Endothelial cell of umbilical vein (primary cell): ENCODE measurements at regions not wholly inside any gene's neighbourhood (a gene's known extent, or its start where the extent isn't known, plus 50 kb on each side); places are given as distances from the start of the nearest gene placed in this dataset.

ENCODE experiments used
- BruUV-seq: library from RNA; stranded (reverse); fragments of 400-500 nt; replicated peaks from 2 replicates; lab custom pipeline; 2021; lab: Mats Ljungman, UMichigan
- CTCF ChIA-PET: fragments of 300-600, 350-600 bp; sonication (Branson Sonifier 250); formaldehyde crosslinking; loops from one replicate; lab custom pipeline; 2021; ENCODE audit warnings: antibody characterized with exemption, inconsistent platforms; lab: Charles Lee
- POLR2A ChIA-PET: fragments of 300-600, 350-600 bp; sonication (Branson Sonifier 250); formaldehyde crosslinking; loops from one replicate; lab custom pipeline; 2021; ENCODE audit warnings: antibody characterized with exemption, inconsistent platforms; lab: Charles Lee
- DNase-seq: peaks from one replicate; pipeline ENCODE4 v3.0.0-alpha.2; 2011; ENCODE audit warnings: low read depth, low spot score
- FAIRE-seq: peaks from 2 replicates; lab custom pipeline; 2011; peaks lifted over from hg19 to GRCh38; lab: Jason Lieb, UNC
- H2AFZ ChIP-seq: 2 replicates; pipeline ENCODE4 v1.6.0; 2012; ENCODE audit warnings: low read depth, low read length, control low read depth, inconsistent platforms
- H3K27ac ChIP-seq: 2 replicates; pipeline ENCODE4 v1.5.1; 2011; ENCODE audit warnings: low read depth, mild to moderate bottlenecking, control low read depth, low read length, moderate library complexity; ENCODE audit not compliant: insufficient read depth
- H3K27me3 ChIP-seq, 2 experiments: 2 replicates each; pipeline versions ENCODE4 v1.6.0 to v1.6.1; 2011; ENCODE audit warnings: low read length in 2 of 2, mixed read lengths in 1 of 2; ENCODE audit not compliant: control insufficient read depth in 2 of 2, insufficient read depth in 2 of 2
- H3K36me3 ChIP-seq, 2 experiments: 2 replicates in 1 of 2; 3 replicates in 1 of 2; pipeline ENCODE4 v1.5.1; 2011; ENCODE audit warnings: low read length in 2 of 2, mild to moderate bottlenecking in 1 of 2, moderate library complexity in 1 of 2; ENCODE audit not compliant: control insufficient read depth in 2 of 2, insufficient read depth in 2 of 2; ENCODE audit errors: extremely low read depth in 1 of 2
- H3K4me1 ChIP-seq: 3 replicates; pipeline ENCODE4 v1.5.1; 2011; ENCODE audit warnings: mild to moderate bottlenecking, low read length; ENCODE audit not compliant: control insufficient read depth, insufficient read depth; ENCODE audit errors: extremely low read depth
- H3K4me2 ChIP-seq: 2 replicates; pipeline ENCODE4 v1.6.1; 2011; ENCODE audit warnings: low read length, control low read depth, mixed read lengths; ENCODE audit not compliant: insufficient read depth
- H3K4me3 ChIP-seq, 3 experiments: fragments of 200-600 bp in 1 of 3; sonication (generic), shearing (Covaris generic) in 1 of 3; replicated peaks in 1 of 3; 2 replicates each; pipeline ENCODE4 v1.5.1; 2011 to 2016; ENCODE audit warnings: control low read depth in 3 of 3, low read length in 3 of 3, mild to moderate bottlenecking in 2 of 3, inconsistent platforms in 1 of 3, low read depth in 1 of 3, moderate library complexity in 1 of 3; ENCODE audit not compliant: insufficient read depth in 1 of 3
- H3K79me2 ChIP-seq: 2 replicates; pipeline ENCODE4 v1.6.0; 2012; ENCODE audit warnings: low read length, inconsistent platforms; ENCODE audit not compliant: control insufficient read depth, insufficient read depth
- H3K9ac ChIP-seq: replicated peaks from 2 replicates; pipeline ENCODE3; 2011; ENCODE audit warnings: low read length, control low read depth; ENCODE audit not compliant: insufficient read depth; ENCODE audit errors: extremely low read depth
- H3K9me1 ChIP-seq: replicated peaks from 3 replicates; pipeline ENCODE4 v1.6.0; 2011; ENCODE audit warnings: mild to moderate bottlenecking, low read length; ENCODE audit not compliant: control insufficient read depth, insufficient read depth; ENCODE audit errors: extremely low read depth
- H3K9me3 ChIP-seq: replicated peaks from 2 replicates; pipeline ENCODE4 v1.5.1; 2012; ENCODE audit warnings: low read length, inconsistent platforms; ENCODE audit not compliant: control insufficient read depth, insufficient read depth
- H4K20me1 ChIP-seq: replicated peaks from 2 replicates; pipeline ENCODE3; 2011; ENCODE audit warnings: mild to moderate bottlenecking, low read length; ENCODE audit not compliant: control insufficient read depth, insufficient read depth; ENCODE audit errors: extremely low read depth
- CTCF ChIP-seq, 2 donors: IDR thresholded peaks; 1 replicate in 1 of 2; 2 replicates in 1 of 2; pipeline ENCODE4 v1.5.1; 2011; ENCODE audit warnings: low read length in 2 of 2, mild to moderate bottlenecking in 2 of 2, moderate library complexity in 2 of 2, control low read depth in 1 of 2, inconsistent platforms in 1 of 2, low read depth in 1 of 2; ENCODE audit not compliant: insufficient read depth in 1 of 2; ENCODE audit errors: extremely low read depth in 1 of 2
- EZH2 ChIP-seq: IDR thresholded peaks from 2 replicates; pipeline ENCODE4 v1.6.1; 2012; ENCODE audit warnings: borderline replicate concordance, low read depth, mild to moderate bottlenecking, moderate library complexity, low read length, inconsistent platforms; ENCODE audit not compliant: severe bottlenecking
- FOS ChIP-seq: IDR thresholded peaks from 2 replicates; pipeline ENCODE4 v1.6.1; 2011; ENCODE audit warnings: mild to moderate bottlenecking, low read length, moderate library complexity, borderline replicate concordance; ENCODE audit not compliant: insufficient read depth
- GATA2 ChIP-seq: IDR thresholded peaks from 2 replicates; pipeline ENCODE4 v1.7.0; 2011; ENCODE audit warnings: low read depth, mild to moderate bottlenecking, moderate library complexity, mixed read lengths, low read length; ENCODE audit not compliant: insufficient read length, insufficient read depth
- JUN ChIP-seq: IDR thresholded peaks from 2 replicates; pipeline ENCODE4 v1.6.1; 2011; ENCODE audit warnings: borderline replicate concordance, low read depth; ENCODE audit not compliant: insufficient read length, insufficient read depth
- MAX ChIP-seq: IDR thresholded peaks from 2 replicates; pipeline ENCODE4 v1.6.1; 2011; ENCODE audit not compliant: insufficient read depth, insufficient read length
- MYC ChIP-seq: IDR thresholded peaks from one replicate; pipeline ENCODE4 v1.6.1; 2011; ENCODE audit warnings: mild to moderate bottlenecking, low read depth, low read length
- POLR2A ChIP-seq: IDR thresholded peaks from 2 replicates; pipeline ENCODE4 v1.6.1; 2012; ENCODE audit warnings: low read depth, mild to moderate bottlenecking, control low read depth, low read length
- POLR2AphosphoS5 ChIP-seq: IDR thresholded peaks from 2 replicates; pipeline ENCODE4 v1.6.1; 2012; ENCODE audit warnings: low read depth, mild to moderate bottlenecking, control low read depth, low read length, moderate library complexity; ENCODE audit not compliant: insufficient read depth
- dilution Hi-C: fragments of 300-500 bp; cut with MboI; formaldehyde crosslinking; loops from one replicate; pipeline ENCODE4 v1.15.0; 2019; ENCODE audit warnings: low sequenced_read_pairs; ENCODE audit not compliant: extremely low pct_ligation_motif_present
- intact Hi-C: fragments of 100-400 bp; cut with micrococcal nuclease; formaldehyde crosslinking; loops from one replicate; pipeline ENCODE4 v1.10.0; 2022

- DNase-seq (no peak), FAIRE-seq (no peak)
- Histone ChIP-seq H4K20me1 (no peaks in the 10 kb centered on the region), H3K9me3 (no peaks in the 10 kb centered on the region), H3K9me1 (no peaks in the 10 kb centered on the region), H3K4me3 (no peak overlapping the region), H3K27ac (no peak overlapping the region), H3K27me3 (peaks cover 2 to 4% of the 10 kb centered on the region in 2 experiments), H3K4me1 (no peaks in the 10 kb centered on the region), H3K79me2 (no peaks in the 10 kb centered on the region), H3K36me3 (no peaks in the 10 kb centered on the region), H3K4me2 (no peak overlapping the region), H3K9ac (no peak overlapping the region), H2AFZ (no peak overlapping the region)
- TF ChIP-seq JUN (no peak), POLR2AphosphoS5 (no peak), POLR2A (no peak), EZH2 (no peak), MAX (no peak), GATA2 (no peak), FOS (no peak), MYC (no peak)
- no TSS peak for BruUV-seq
- dilution Hi-C loops (no loop called here), intact Hi-C loops (no loop called here)
- ChIA-PET POLR2A (no interaction called here), CTCF (no interaction called here)
Measured at GRCh38 chr12:111074965-111075364, 154.6 kb upstream of the MYL2 start.

DNA sequence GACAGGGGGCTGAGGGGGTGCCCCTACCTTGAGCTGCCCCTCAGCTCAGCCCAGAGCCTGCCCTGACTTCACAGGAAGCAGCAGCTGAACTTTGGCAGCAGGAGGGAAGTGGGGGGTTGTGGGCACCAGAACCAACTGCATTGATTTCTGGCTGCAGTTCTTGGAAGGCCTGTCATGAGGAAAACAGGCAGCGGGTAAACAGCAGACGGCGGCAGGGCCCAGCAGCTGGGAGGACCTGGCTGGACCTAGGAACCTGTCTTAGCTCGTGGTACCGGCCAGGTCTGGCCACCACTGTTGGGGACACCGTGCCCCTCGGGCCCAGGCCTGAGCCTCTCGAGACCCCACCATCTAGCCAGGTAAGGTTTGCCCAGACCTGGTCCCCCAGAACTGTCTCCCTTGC lies 154.2 kb upstream of the MYL2 start:
- DNase-seq (no peak), FAIRE-seq (no peak)
- dilution Hi-C loops (no loop called here), intact Hi-C loops (no loop called here)
- Histone ChIP-seq H3K79me2 (no peaks in the 10 kb centered on the region), H2AFZ (no peak overlapping the region), H3K27ac (no peak overlapping the region), H4K20me1 (no peaks in the 10 kb centered on the region), H3K9ac (no peak overlapping the region), H3K27me3 (peaks cover 2 to 4% of the 10 kb centered on the region in 2 experiments), H3K36me3 (no peaks in the 10 kb centered on the region), H3K4me1 (no peaks in the 10 kb centered on the region), H3K9me1 (no peaks in the 10 kb centered on the region), H3K4me2 (no peak overlapping the region), H3K4me3 (no peak overlapping the region), H3K9me3 (no peaks in the 10 kb centered on the region)
- POLR2A ChIA-PET, result no interaction called here
- BruUV-seq, result no TSS peak
- CTCF ChIA-PET, result no interaction called here
- no peak for TF ChIP-seq POLR2A
- TF ChIP-seq JUN, result no peak
- no peak for TF ChIP-seq MAX
- TF ChIP-seq POLR2AphosphoS5, result no peak
- no peak for TF ChIP-seq MYC
- no peak for TF ChIP-seq EZH2
- TF ChIP-seq GATA2, result no peak
- TF ChIP-seq CTCF (IDR thresholded peaks at IDR 0.05; ENCODE audit: extremely low read depth in 1 of 2, insufficient read depth in 1 of 2, low read depth in 1 of 2, low read length in 2 of 2), result no peak
- TF ChIP-seq FOS, result no peak
